ENCODE measurements at regions not wholly inside any gene's neighbourhood (a gene's known extent, or its start where the extent isn't known, plus 50 kb on each side); places are given as distances from the start of the nearest gene placed in this dataset.

- no peak overlapping the region for H3K4me3 ChIP-seq (ENCODE audit: low read length)
- no peak overlapping the region for H3K9ac ChIP-seq (ENCODE audit: extremely low read depth, low read length, poor library complexity, severe bottlenecking)
- no peak overlapping the region for H3K27ac ChIP-seq (ENCODE audit: low read depth, low read length)
- TF ChIP-seq, protein P1, sequence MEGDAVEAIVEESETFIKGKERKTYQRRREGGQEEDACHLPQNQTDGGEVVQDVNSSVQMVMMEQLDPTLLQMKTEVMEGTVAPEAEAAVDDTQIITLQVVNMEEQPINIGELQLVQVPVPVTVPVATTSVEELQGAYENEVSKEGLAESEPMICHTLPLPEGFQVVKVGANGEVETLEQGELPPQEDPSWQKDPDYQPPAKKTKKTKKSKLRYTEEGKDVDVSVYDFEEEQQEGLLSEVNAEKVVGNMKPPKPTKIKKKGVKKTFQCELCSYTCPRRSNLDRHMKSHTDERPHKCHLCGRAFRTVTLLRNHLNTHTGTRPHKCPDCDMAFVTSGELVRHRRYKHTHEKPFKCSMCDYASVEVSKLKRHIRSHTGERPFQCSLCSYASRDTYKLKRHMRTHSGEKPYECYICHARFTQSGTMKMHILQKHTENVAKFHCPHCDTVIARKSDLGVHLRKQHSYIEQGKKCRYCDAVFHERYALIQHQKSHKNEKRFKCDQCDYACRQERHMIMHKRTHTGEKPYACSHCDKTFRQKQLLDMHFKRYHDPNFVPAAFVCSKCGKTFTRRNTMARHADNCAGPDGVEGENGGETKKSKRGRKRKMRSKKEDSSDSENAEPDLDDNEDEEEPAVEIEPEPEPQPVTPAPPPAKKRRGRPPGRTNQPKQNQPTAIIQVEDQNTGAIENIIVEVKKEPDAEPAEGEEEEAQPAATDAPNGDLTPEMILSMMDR (conservative IDR thresholded peaks at IDR 0.05) = no peak
- Mint-ChIP-seq H3K9me3 (peaks cover 3% of the 10 kb centered on the region), H3K36me3 (ENCODE audit: low read depth) (no peaks in the 10 kb centered on the region), H3K4me1 (peaks cover 8% of the 10 kb centered on the region), H3K4me3 (no peak overlapping the region), H3K27me3 (ENCODE audit: insufficient read depth) (no peaks in the 10 kb centered on the region), H3K27ac (no peak overlapping the region)
- no peaks in the 10 kb centered on the region for H3K27me3 ChIP-seq (ENCODE audit: control insufficient read depth, insufficient read depth, low read length, poor library complexity, severe bottlenecking)
- DNase-seq = peak; percentile 45
- H3K36me3 ChIP-seq (ENCODE audit: control insufficient read depth, insufficient read depth, low read length) = no peaks in the 10 kb centered on the region
- 50 to 68% methylated on average over 1 to 7 of the region's 7 CpGs for whole genome bisulfite sequencing, 2 experiments (ENCODE audit: insufficient coverage in 1 of 2, insufficient read length in 1 of 2)
- no peaks in the 10 kb centered on the region for H3K4me1 ChIP-seq (ENCODE audit: control insufficient read depth, insufficient read depth, low read length)
- no peaks in the 10 kb centered on the region for H3K9me3 ChIP-seq (ENCODE audit: control insufficient read depth, low read length)
These were observed 313.6 kb upstream of the DDX53 start for GRCh38 chrX:22686138-22686541.

GRCh38 chrX:22689290-22689689, 310.5 kb upstream of the DDX53 start:
- Histone ChIP-seq H3K9ac (ENCODE audit: extremely low read depth, low read length, poor library complexity, severe bottlenecking) (no peak overlapping the region), H3K4me3 (ENCODE audit: low read length) (no peak overlapping the region), H3K27ac (ENCODE audit: low read depth, low read length) (no peak overlapping the region), H3K9me3 (ENCODE audit: control insufficient read depth, low read length) (no peaks in the 10 kb centered on the region), H3K4me1 (ENCODE audit: control insufficient read depth, insufficient read depth, low read length) (no peaks in the 10 kb centered on the region), H3K27me3 (ENCODE audit: control insufficient read depth, insufficient read depth, low read length, poor library complexity, severe bottlenecking) (no peaks in the 10 kb centered on the region), H3K36me3 (ENCODE audit: control insufficient read depth, insufficient read depth, low read length) (no peaks in the 10 kb centered on the region)
- no peaks in the 10 kb centered on the region for H3K27me3 Mint-ChIP-seq (ENCODE audit: insufficient read depth)
- TF ChIP-seq, protein P1 (conservative IDR thresholded peaks at IDR 0.05) = no peak
- H3K36me3 Mint-ChIP-seq (ENCODE audit: low read depth) = no peaks in the 10 kb centered on the region
- H3K9me3 Mint-ChIP-seq = no peaks in the 10 kb centered on the region
- DNase-seq = no peak
- no peak overlapping the region for H3K27ac Mint-ChIP-seq
- peaks cover 8% of the 10 kb centered on the region for H3K4me1 Mint-ChIP-seq
- H3K4me3 Mint-ChIP-seq = no peak overlapping the region

- Histone ChIP-seq H3K9ac (ENCODE audit: extremely low read depth, low read length, poor library complexity, severe bottlenecking) (no peak overlapping the region), H3K4me1 (ENCODE audit: control insufficient read depth, insufficient read depth, low read length) (no peaks in the 10 kb centered on the region), H3K4me3 (ENCODE audit: low read length) (no peak overlapping the region), H3K36me3 (ENCODE audit: control insufficient read depth, insufficient read depth, low read length) (no peaks in the 10 kb centered on the region), H3K27me3 (ENCODE audit: control insufficient read depth, insufficient read depth, low read length, poor library complexity, severe bottlenecking) (no peaks in the 10 kb centered on the region), H3K9me3 (ENCODE audit: control insufficient read depth, low read length) (no peaks in the 10 kb centered on the region), H3K27ac (ENCODE audit: low read depth, low read length) (no peak overlapping the region)
- H3K36me3 Mint-ChIP-seq (ENCODE audit: low read depth) = no peaks in the 10 kb centered on the region
- H3K4me3 Mint-ChIP-seq = no peak overlapping the region
- DNase-seq = no peak
- peaks cover 8% of the 10 kb centered on the region for H3K4me1 Mint-ChIP-seq
- no peaks in the 10 kb centered on the region for H3K27me3 Mint-ChIP-seq (ENCODE audit: insufficient read depth)
- H3K27ac Mint-ChIP-seq = peak overlapping the region; percentile 1
- no peaks in the 10 kb centered on the region for H3K9me3 Mint-ChIP-seq
- TF ChIP-seq, protein P1 (conservative IDR thresholded peaks at IDR 0.05) = no peak
- 94% methylated on average over 4 of the region's 5 CpGs; no CpG with 5 or more reads in 1 of the 2 experiments for WGBS, 2 experiments (ENCODE audit: insufficient coverage in 1 of 2, insufficient read length in 1 of 2)
These were observed 309.6 kb upstream of the DDX53 start for GRCh38 chrX:22690116-22690515.
